K562 (cell line): ENCODE measurements at regions not wholly inside any gene's neighbourhood (a gene's known extent, or its start where the extent isn't known, plus 50 kb on each side); places are given as distances from the start of the nearest gene placed in this dataset.

ENCODE experiments used
- ATAC-seq: fragments of 200-7000 bp; cut with Tn5 transposase; 3 replicates; pipeline ENCODE4 v1.9.1; 2020; ENCODE audit warnings: moderate library complexity
- BruUV-seq: library from RNA; stranded (reverse); fragments of 400-500 nt; replicated peaks from 2 replicates; lab custom pipeline; 2021; lab: Mats Ljungman, UMichigan
- CTCF ChIA-PET: fragments of 300-600 bp; formaldehyde crosslinking; extraction: SDS; loops from one replicate; lab custom pipeline; 2021; ENCODE audit warnings: low intra/inter-chr PET ratio; lab: Yijun Ruan, JAX
- POLR2A ChIA-PET: fragments of 300-600, 350-650 bp; sonication (Branson Sonifier 250); formaldehyde crosslinking; extraction: SDS; loops from one replicate; lab custom pipeline; 2021; ENCODE audit warnings: antibody characterized with exemption, inconsistent platforms; lab: Yijun Ruan, JAX
- DNase-seq, 4 experiments: peaks; one replicate each; pipeline versions ENCODE4 v3.0.0 to v3.0.0-alpha.2; 2011 to 2018; ENCODE audit warnings: low spot score in 3 of 4, mixed read lengths in 3 of 4; ENCODE audit errors: extremely low read depth in 1 of 4
- FAIRE-seq: peaks from 2 replicates; lab custom pipeline; 2011; peaks lifted over from hg19 to GRCh38; lab: Jason Lieb, UNC
- H2AFZ ChIP-seq: 2 replicates; pipeline ENCODE4 v1.6.0; 2011; ENCODE audit warnings: low read depth, low read length, control low read depth, inconsistent platforms
- H3K27ac ChIP-seq: fragments of 200-600 bp; 3 replicates; pipeline ENCODE4 v1.8.0; 2011; ENCODE audit warnings: low read depth, mild to moderate bottlenecking, control low read depth, inconsistent platforms, low read length, moderate library complexity, mixed read lengths; ENCODE audit errors: extremely low read depth
- H3K27me3 ChIP-seq, 2 experiments: fragments of 300-600 bp in 1 of 2; 2 replicates in 1 of 2; 3 replicates in 1 of 2; pipeline versions ENCODE4 v1.6.0 to v1.8.0; 2011; ENCODE audit warnings: inconsistent platforms in 2 of 2, low read length in 2 of 2, mild to moderate bottlenecking in 1 of 2, mixed read lengths in 1 of 2, moderate library complexity in 1 of 2; ENCODE audit not compliant: control insufficient read depth in 2 of 2, insufficient read depth in 2 of 2
- H3K36me3 ChIP-seq: fragments of 300-600 bp; 3 replicates; pipeline ENCODE4 v1.8.0; 2011; ENCODE audit warnings: mild to moderate bottlenecking, low read length, inconsistent platforms; ENCODE audit not compliant: control insufficient read depth, insufficient read depth
- H3K4me1 ChIP-seq, 2 experiments: fragments of 200-600 bp in 1 of 2; replicated peaks in 1 of 2; 2 replicates in 1 of 2; 3 replicates in 1 of 2; pipeline versions ENCODE4 v1.5.1 to v1.8.0; 2011; ENCODE audit warnings: inconsistent platforms in 2 of 2, low read length in 2 of 2, mild to moderate bottlenecking in 1 of 2, mixed read lengths in 1 of 2, moderate library complexity in 1 of 2; ENCODE audit not compliant: control insufficient read depth in 2 of 2, insufficient read depth in 2 of 2
- H3K4me2 ChIP-seq: 2 replicates; pipeline ENCODE4 v1.6.1; 2011; ENCODE audit warnings: low read length, control low read depth, inconsistent platforms, mixed read lengths; ENCODE audit not compliant: insufficient read depth
- H3K4me3 ChIP-seq: fragments of 200-600 bp; sonication (generic), shearing (Covaris generic); 2 replicates; pipeline ENCODE4 v1.5.1; 2016; ENCODE audit warnings: control low read depth, inconsistent platforms
- H3K79me2 ChIP-seq: fragments of 200-600 bp; 3 replicates; pipeline ENCODE4 v1.8.0; 2011; ENCODE audit warnings: low read length, inconsistent platforms; ENCODE audit not compliant: control insufficient read depth, insufficient read depth
- H3K9ac ChIP-seq, 2 experiments: 2 replicates each; pipeline versions ENCODE4 v1.6.0 to v1.6.1; 2011; ENCODE audit warnings: low read depth in 2 of 2, low read length in 2 of 2, control low read depth in 1 of 2, inconsistent platforms in 1 of 2, mild to moderate bottlenecking in 1 of 2, mixed read lengths in 1 of 2; ENCODE audit not compliant: insufficient read depth in 1 of 2
- H3K9me1 ChIP-seq: one replicate; pipeline ENCODE4 v1.6.0; 2011; ENCODE audit warnings: inconsistent platforms, mild to moderate bottlenecking, low read length, moderate library complexity; ENCODE audit not compliant: control insufficient read depth, insufficient read depth
- H3K9me3 ChIP-seq: replicated peaks from 2 replicates; pipeline ENCODE4 v1.5.1; 2011; ENCODE audit warnings: low read depth, low read length, inconsistent platforms; ENCODE audit not compliant: control insufficient read depth, insufficient read depth
- H4K20me1 ChIP-seq: replicated peaks from 2 replicates; pipeline ENCODE4 v1.6.1; 2011; ENCODE audit warnings: low read length, inconsistent platforms, mixed read lengths; ENCODE audit not compliant: control insufficient read depth, insufficient read depth
- CEBPB ChIP-seq: fragments of 450-650 bp; IDR thresholded peaks from 2 replicates; pipeline ENCODE4 v1.6.1; 2016; ENCODE audit warnings: missing genetic modification characterization, missing compliant biosample characterization
- CEBPG ChIP-seq, 3 experiments: fragments of 200-800 bp in 1 of 3; sonication (Bioruptor generic) in 1 of 3; sonication (generic) in 1 of 3; formaldehyde crosslinking in 1 of 3; IDR thresholded peaks in 2 of 3; conservative IDR thresholded peaks in 1 of 3; 2 replicates each; pipeline versions ENCODE4 v1.6.1 to v1.8.0; 2016 to 2022; ENCODE audit warnings: missing compliant biosample characterization in 2 of 3, missing genetic modification characterization in 2 of 3, mild to moderate bottlenecking in 1 of 3, missing genetic modification reagents in 1 of 3
- CREB3 ChIP-seq: fragments of 450-650 bp; conservative IDR thresholded peaks from 2 replicates; pipeline ENCODE4 v1.6.1; 2016; ENCODE audit warnings: missing genetic modification characterization, low read depth, mild to moderate bottlenecking, missing compliant biosample characterization, moderate library complexity
- FIP1L1 ChIP-seq: fragments of 200-400 bp; formaldehyde crosslinking; IDR thresholded peaks from 2 replicates; pipeline ENCODE4 v1.6.1; 2018; ENCODE audit warnings: mild to moderate bottlenecking, low read depth, low read length; ENCODE audit not compliant: poor library complexity, severe bottlenecking
- RAD21 ChIP-seq, 2 experiments: fragments of 250-450 bp in 1 of 2; fragments of 450-650 bp in 1 of 2; sonication (Bioruptor Pico) in 1 of 2; formaldehyde crosslinking in 1 of 2; IDR thresholded peaks in 1 of 2; conservative IDR thresholded peaks in 1 of 2; 2 replicates each; pipeline versions ENCODE4 v1.4.0 to v1.8.0; 2020 to 2022; ENCODE audit warnings: mild to moderate bottlenecking in 2 of 2, moderate library complexity in 1 of 2
- WGBS: fragments of 100-300 bp; shearing (Covaris generic); methylation state at CpG from one replicate; pipeline ENCODE4 v1.1.6; 2016; ENCODE audit warnings: low coverage, mixed read lengths; ENCODE audit not compliant: insufficient coverage; ENCODE audit errors: missing lambda C conversion rate; 5-methylcytosine and 5-hydroxymethylcytosine counted together
- in situ Hi-C: fragments of 300-500 bp; cut with MboI; formaldehyde crosslinking; loops from 4 replicates; pipeline ENCODE4 v1.15.0; 2018; ENCODE audit warnings: inconsistent platforms, mixed read lengths
- intact Hi-C: fragments of 100-400 bp; cut with micrococcal nuclease; formaldehyde crosslinking; loops from 2 replicates; pipeline ENCODE4 v1.14.2; 2022

- no peak for DNase-seq
- Histone ChIP-seq H3K36me3 (no peaks in the 10 kb centered on the region), H3K4me3 (no peak overlapping the region), H3K79me2 (no peaks in the 10 kb centered on the region), H3K27ac (no peak overlapping the region), H3K4me2 (no peak overlapping the region), H2AFZ (no peak overlapping the region), H3K9me3 (no peaks in the 10 kb centered on the region), H3K27me3 (peaks cover 40 to 63% of the 10 kb centered on the region in 2 experiments), H3K4me1 (no peaks in the 10 kb centered on the region), H3K9ac (no peak overlapping the region), H3K9me1 (no peaks in the 10 kb centered on the region), H4K20me1 (0 out of 2 replicates have a peak, but pooled peaks cover 5% of the 10 kb centered on the region)
- ATAC-seq = no peak
- TF ChIP-seq CEBPG (CRISPR knock-in tag; IDR thresholded peaks at IDR 0.05) (no peak), CEBPG (tag; conservative IDR thresholded peaks at IDR 0.05 in 1 of 2, IDR thresholded peaks at IDR 0.05 in 1 of 2) (peak; percentile 30 to 79; a peak in 2 of 4 replicates), CREB3 (tag) (no peak), FIP1L1 (no peak), RAD21 (CRISPR knock-in tag; conservative IDR thresholded peaks at IDR 0.05 in 1 of 2, IDR thresholded peaks at IDR 0.05 in 1 of 2) (no peak), CEBPB (peak; percentile 77)
- in situ Hi-C loops (loop anchor here (25.0 kb wide), 1 partner anchor 1249 kb away; no protein-coding TSS in a partner anchor), intact Hi-C loops (no loop called here)
- no TSS peak for BruUV-seq
- POLR2A ChIA-PET = no interaction called here
- no peak for FAIRE-seq
- 0% methylated on average over 5 of the region's 5 CpGs for WGBS
- CTCF ChIA-PET = no interaction called here
Observed at GRCh38 chr2:158735822-158736580, 59.1 kb upstream of the DAPL1 start.
